NCI-H345 treated with DMSO at 0.1 percent for 48 hours (cell line): ENCODE measurements at regions not wholly inside any gene's neighbourhood (a gene's known extent, or its start where the extent isn't known, plus 50 kb on each side); places are given as distances from the start of the nearest gene placed in this dataset.
"Not testable (repeated sequence)": the region's sequence is repeated elsewhere in the genome, so short reads cannot be mapped to it uniquely, and the experiment has no call there.

Source experiments
- DNase-seq: peaks from one replicate; lab custom pipeline; 2025; ENCODE audit not compliant: unreplicated experiment; lab: John Stamatoyannopoulos, UW

DNA sequence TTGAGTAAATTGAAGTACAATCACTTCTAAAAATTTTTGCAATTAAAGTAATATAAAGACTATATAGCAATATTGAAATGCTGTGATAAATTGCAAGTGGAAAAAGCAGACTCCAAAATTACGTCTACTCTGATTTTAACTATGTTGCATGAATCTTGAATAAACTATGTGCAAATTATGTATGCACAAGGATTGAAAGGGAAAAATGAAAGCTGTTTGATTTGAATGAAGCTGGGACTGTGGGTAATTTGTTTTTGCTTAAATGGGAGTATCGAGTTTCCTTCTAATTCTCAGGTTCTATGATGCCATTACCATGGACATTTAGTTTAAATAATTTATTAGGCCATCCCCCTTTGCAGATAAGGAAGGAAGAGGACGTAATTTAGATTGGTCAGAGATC lies 198.7 kb upstream of the MYLIP start:
- DNase-seq, result no peak

DNA sequence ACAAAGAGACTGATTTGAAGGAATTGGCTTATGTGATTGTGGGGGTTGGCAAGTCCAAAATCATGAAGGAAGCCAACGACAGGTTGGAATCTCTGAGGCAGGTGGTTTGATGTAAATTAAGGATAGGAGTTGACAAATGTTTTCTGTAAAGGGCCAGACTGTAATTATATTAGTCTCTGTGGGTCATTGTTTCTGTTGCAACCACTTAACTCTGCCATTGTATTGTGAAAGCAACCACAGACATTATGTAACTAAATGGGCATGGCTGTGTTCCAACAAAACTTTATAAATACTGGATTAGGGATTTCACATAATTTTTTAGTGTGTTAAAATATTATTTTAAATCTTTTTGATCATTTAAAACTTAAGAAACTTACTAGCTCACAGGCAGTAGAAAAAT lies 199.2 kb upstream of the MYLIP start:
- DNase-seq, result no peak

GRCh38 chr6:15927531-15928225 lies 201.2 kb upstream of the MYLIP start:
- DNase-seq, result no peak

DNA sequence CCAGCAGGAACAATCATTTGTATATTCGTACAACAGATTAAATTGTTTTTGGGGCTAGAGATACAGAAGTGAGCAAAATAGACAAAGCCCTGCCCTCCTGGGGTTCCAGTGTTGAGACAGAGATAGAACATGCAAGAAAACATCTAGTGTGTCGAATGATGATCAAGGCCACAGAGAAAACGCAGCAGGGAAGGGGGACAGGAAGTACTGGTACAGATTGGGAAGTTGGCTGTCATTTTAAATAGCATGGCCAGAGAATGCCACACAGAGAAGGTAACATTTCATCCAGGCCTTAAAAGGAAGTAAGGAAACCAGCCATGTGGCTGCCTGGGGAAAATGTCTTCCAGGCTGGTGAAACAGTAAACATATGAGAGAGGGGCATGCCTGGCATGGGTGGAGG lies 202.6 kb upstream of the MYLIP start:
- DNase-seq, result no peak

GRCh38 chr6:15924893-15925292 lies 204.0 kb upstream of the MYLIP start:
- DNase-seq, result no peak

GRCh38 chr6:15922510-15923250 lies 206.2 kb upstream of the MYLIP start:
- DNase-seq, result no peak

- no peak for DNase-seq
These were observed 207.6 kb upstream of the MYLIP start for GRCh38 chr6:15921243-15921642.

- DNase-seq, result no peak
These were observed 212.3 kb upstream of the MYLIP start for GRCh38 chr6:15916581-15916980.

DNA sequence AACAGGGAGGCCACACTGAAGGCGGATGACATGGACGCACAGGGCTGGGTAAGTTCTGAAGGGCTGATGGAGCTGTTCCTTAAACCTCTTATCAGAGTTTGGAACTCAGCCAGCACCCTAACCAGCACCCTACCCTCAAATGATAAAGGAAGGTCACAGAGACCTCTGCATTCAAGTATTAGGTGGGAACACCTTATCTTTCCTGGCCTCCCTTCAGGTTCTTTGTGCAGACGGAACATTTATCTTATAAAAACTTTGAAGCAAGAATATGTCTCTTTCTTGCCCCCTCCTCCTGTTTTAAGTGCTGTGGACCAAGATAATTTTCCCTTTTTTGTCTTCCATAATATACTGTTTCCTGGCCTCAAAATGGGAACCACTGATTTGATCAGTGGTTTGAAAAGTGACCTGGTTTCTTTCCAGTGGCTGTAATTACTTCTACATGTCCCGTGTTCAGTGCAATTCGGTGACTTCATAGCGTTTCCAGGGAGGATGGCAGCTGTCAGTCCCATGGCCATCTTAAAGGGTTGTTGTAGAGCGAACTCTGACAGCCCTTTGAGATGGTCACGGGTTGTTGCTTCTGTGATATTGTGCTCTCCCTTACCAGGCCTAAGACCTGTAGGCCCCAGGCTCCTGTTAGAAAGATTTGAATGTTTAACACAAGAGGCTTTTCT lies 213.2 kb upstream of the MYLIP start:
- no peak for DNase-seq

- DNase-seq, result no peak
These were observed 214.3 kb upstream of the MYLIP start for GRCh38 chr6:15914553-15914952.

GRCh38 chr6:15913573-15913972 lies 215.3 kb upstream of the MYLIP start:
- DNase-seq, result no peak

GRCh38 chr6:15912505-15913400 lies 216.1 kb upstream of the MYLIP start:
- no peak for DNase-seq

DNA sequence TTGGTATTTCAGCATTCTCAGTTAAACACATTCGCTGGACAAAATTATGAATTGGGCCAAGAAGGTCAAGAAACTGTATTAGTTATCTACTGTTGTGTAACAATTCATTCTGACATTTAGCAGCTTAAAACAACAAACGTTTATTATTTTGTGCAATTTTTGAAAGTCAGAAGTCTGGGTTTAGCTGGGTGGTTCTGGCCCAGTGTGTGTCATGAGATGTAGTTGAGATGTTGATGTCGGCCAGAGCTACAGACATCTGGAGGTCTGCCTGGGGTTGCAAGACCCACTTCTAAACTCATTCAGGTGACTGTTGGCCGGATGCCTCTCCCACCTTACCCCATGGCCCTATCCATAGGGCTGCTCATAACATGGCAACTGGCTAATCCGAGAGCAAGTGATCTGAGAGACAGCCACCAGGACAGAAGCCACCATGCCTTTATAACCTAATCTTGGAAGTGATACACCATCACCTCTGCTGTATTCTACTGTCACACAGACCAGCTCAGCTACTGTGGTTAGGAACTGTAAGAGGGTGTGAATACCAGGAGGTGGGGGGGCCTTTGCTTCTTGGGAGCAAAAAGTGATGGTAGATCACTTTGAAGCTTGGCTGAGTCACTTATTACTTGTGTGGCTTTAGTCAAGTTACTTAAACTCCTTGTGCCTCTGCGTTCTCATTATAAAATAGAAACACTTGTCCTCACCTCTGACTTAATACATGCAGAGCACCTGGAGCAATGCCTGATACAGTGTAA lies 217.0 kb upstream of the MYLIP start:
- no peak for DNase-seq

- DNase-seq, result no peak
These were observed 219.4 kb upstream of the MYLIP start for GRCh38 chr6:15909290-15910070.

GRCh38 chr6:15908871-15909270 lies 220.0 kb upstream of the MYLIP start:
- no peak for DNase-seq

DNA sequence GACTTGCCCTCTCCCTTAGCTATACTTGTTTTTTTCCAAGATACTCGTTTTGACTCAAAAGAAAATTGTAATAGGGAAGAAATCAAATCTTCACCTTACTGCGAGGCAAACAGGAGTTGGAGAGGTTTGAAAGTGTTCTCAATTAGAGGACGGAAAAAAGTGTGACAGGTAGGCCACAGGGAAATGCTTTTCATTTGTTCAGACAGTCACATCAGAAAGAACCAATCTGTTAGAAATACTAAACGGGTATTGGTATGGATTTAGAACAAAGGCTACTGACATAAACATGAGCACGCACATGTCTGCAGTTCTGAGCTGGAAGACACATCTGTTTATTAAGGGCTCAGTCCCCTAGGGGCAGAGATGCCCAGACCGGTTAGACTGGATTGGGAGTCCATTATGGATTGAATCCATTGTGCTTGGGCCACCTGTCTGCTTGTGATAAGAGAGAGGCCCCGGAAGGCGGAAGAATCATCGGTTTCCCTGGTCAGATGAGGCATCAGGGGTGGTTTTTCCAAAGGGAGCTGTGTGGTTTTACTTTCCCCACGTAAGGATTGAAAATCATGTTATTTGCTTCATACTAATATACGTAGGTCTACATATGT lies 220.9 kb upstream of the MYLIP start:
- DNase-seq, result peak; percentile 42

DNA sequence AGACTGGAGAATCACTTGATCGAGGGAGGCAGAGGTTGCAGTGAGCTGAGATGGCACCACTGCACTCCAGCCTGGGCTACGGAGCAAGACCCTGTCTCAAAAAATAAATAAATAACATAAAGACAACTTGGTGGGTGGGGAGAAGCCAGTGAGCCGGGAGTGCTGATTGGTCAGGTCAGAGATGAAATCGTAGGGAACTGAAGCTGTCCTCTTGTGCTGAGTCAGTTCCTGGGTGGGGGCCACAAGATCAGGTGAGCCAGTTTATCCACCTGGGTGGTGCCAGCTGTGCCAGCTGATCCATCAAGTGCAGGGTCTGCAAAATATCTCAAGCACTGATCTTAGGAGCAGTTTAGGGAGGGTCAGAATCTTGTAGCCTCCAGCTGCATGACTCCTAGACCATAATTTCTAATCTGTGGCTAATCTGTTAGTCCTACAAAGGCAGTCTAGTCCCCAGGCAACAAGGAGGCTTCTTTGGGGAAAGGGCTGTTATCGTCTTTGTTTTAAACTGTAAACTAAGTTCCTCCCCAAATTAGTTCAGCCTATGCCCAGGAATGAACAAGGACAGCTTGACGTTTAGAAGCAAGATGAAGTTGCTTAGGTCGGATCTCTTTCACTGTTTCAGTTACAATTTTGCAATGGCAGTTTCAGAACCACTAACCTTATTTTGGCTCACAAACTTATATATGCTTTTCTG lies 221.5 kb upstream of the MYLIP start:
- not testable (repeated sequence) for DNase-seq

DNA sequence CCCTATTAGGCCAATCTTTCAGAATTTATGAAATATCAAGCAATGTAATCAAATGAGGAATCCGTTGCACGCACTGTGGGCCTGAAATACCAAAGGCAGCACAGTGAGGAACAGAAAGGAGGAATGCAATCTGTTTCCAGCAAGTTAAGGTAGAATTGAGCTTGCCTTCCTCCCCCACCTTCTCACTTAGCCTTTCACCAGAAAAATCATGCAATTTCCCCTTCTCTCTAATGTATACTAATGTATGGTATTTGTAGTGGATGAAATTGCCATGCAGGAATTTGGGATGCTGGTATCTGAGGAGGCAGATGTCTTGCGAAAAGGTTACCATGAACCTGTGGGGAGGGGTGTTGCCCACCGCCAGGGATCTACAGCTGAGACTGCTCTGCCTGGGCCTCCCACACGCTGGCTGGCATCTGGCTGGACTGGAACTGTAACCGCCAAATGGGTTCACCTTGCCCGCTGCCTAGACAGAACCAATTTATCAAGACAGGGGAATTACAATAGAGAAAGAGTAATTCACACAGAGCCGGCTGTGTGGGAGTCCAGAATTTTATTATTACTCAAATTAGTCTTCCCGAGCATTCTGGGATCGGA lies 222.4 kb upstream of the MYLIP start:
- DNase-seq, result no peak
